T-helper 1 cell treated with Interleukin-12 subunit alpha and Interleukin-12 subunit beta and Interleukin-4 antibody, amounts not matched to agents 30 μg/mL and 1 μg/mL, for 36 hours (primary cell): ENCODE measurements at regions not wholly inside any gene's neighbourhood (a gene's known extent, or its start where the extent isn't known, plus 50 kb on each side); places are given as distances from the start of the nearest gene placed in this dataset.

ENCODE experiments used
- H3K27ac Mint-ChIP-seq: one replicate; pipeline ENCODE4 v1.8.0; 2021; ENCODE audit warnings: mild to moderate bottlenecking, mixed read lengths
- H3K27me3 Mint-ChIP-seq: one replicate; pipeline ENCODE4 v1.8.0; 2021; ENCODE audit warnings: low read depth, mixed read lengths
- H3K36me3 Mint-ChIP-seq: one replicate; pipeline ENCODE4 v1.8.0; 2021; ENCODE audit warnings: low read depth, mixed read lengths
- H3K4me1 Mint-ChIP-seq: one replicate; pipeline ENCODE4 v1.8.0; 2021; ENCODE audit warnings: low read depth, mixed read lengths
- H3K4me3 Mint-ChIP-seq: one replicate; pipeline ENCODE4 v1.8.0; 2021; ENCODE audit warnings: mild to moderate bottlenecking, moderate library complexity, mixed read lengths
- H3K9me3 Mint-ChIP-seq: one replicate; pipeline ENCODE4 v1.8.0; 2021; ENCODE audit warnings: mixed read lengths

DNA sequence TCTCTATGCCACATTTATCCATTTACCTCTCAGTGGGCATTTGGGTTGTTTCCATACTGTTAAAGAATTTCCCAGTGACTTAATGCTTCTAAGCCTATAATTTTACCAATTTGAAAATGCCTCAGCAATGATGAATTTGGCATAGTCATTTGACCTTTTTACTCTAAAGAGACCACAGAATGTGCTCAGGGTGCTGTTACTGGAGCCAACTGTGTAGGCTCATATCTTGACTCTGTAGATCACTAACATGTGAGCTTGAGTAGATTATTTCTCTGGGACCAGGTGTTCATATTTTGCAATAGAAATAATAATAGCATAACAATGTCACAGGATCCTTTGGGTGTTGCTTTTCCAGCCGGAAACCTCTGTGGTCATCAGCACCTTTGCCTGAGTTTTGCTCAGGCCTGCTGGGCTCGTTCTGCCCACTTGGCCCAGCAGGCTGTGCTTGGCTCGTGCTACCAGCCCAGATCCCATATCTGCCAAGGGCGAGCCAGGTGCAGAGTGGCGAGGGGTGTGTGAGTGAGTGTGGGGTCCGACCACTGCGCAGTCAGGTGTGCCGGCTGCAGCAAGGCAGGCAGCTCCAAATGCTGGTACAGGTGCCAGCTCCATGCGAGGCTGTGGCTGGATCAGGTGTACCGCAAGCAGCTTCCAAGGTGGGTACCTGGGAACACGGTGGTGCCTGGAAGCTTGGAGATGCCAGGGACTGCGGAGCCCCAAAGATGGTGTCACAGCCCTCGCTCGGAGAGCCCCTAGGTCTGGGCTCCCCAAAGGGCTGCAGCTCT, 70.6 kb upstream of the ANK2 start:
- H3K4me3 Mint-ChIP-seq = no peak overlapping the region
- no peaks in the 10 kb centered on the region for H3K4me1 Mint-ChIP-seq
- no peaks in the 10 kb centered on the region for H3K9me3 Mint-ChIP-seq

DNA sequence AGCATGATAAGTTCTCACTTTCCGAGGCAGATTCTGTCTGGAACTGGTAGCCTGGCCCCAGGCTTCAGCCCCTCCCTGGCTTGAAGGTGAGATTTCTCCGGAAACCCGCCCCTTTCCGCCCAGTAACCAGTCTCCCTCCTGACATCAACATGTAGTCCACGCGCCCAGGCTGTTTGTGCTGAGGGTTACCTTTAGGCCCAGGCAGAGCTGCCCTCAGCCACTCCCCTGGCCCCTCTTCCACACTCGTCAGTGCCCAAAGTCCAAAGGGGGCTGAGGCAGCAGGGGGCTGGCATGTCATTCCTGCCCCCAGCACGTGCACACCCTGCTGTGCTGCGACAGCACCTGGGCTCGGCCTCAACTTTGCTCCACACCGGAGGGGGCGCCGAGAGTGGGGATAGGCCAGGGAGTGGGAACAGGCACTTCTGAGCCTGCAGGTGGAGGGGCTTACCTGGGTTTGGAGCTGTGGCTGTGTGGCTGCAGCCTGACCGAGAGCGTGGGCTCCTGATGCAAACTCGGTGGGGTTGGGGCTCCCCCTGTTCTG, 69.5 kb upstream of the ANK2 start:
- no peaks in the 10 kb centered on the region for H3K36me3 Mint-ChIP-seq
- H3K9me3 Mint-ChIP-seq = no peaks in the 10 kb centered on the region
- no peak overlapping the region for H3K27ac Mint-ChIP-seq
- no peaks in the 10 kb centered on the region for H3K27me3 Mint-ChIP-seq
- H3K4me3 Mint-ChIP-seq = no peak overlapping the region
- no peaks in the 10 kb centered on the region for H3K4me1 Mint-ChIP-seq

More for the DNA sequence above, 70.6 kb upstream of the ANK2 start:
- Mint-ChIP-seq H3K27ac (no peak overlapping the region), H3K27me3 (no peaks in the 10 kb centered on the region), H3K36me3 (no peaks in the 10 kb centered on the region)

DNA sequence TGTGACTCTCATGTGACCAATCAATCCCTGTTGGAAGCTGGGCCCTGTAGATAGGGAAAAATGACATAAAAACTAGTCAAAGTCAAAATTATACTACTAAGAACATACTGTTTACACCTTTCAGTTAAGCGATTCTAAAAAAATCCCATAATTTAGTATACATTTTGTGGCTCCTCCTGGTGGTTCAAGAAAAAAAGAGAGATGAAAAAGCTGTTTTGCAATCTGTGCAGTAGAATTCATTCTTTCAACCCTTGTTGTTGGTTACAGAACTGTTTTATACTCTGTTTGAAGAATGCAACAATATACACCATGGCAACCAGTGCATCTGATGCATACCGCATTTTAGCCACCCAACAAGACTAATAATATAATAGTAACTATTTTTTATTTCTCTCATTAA, 66.8 kb upstream of the ANK2 start:
- no peaks in the 10 kb centered on the region for H3K27me3 Mint-ChIP-seq
- H3K36me3 Mint-ChIP-seq = no peaks in the 10 kb centered on the region
- no peaks in the 10 kb centered on the region for H3K4me1 Mint-ChIP-seq
- no peak overlapping the region for H3K4me3 Mint-ChIP-seq
- H3K27ac Mint-ChIP-seq = no peak overlapping the region
- no peaks in the 10 kb centered on the region for H3K9me3 Mint-ChIP-seq

DNA sequence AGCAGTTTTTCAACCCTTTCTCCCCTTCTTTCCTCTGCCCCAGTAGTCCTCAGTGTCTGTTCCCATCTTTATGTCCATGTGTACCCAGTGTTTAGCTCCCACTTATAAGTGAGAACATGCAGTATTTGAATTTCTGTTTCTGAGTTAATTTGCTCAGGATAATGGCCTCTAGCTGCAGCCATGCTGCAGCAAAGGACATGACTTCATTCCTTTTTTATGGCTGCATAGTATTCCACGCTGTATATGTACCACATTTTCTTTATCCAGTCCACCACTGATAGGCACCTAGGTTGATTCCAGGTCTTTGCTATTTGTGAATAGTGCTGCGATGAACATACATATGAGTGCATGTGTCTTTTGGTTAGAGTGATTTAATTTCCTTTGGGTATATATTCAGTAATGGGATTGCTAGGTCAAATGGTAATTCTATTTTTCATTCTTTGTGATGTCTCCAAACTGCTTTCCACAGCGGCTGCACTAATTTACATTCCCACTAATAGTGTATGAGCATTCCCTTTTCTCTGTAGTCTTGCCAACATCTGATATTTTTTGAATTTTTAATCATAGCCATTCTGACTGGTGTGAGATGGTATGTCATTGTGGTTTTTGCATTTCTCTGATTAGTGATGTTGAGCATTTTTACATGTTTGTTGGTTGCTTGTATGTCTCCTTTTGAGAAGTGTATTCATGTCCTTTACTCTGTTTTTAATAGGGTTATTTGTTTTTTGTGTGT, 54.6 kb upstream of the ANK2 start:
- Mint-ChIP-seq H3K27me3 (no peaks in the 10 kb centered on the region), H3K4me1 (no peaks in the 10 kb centered on the region), H3K9me3 (no peaks in the 10 kb centered on the region), H3K4me3 (no peak overlapping the region), H3K27ac (no peak overlapping the region), H3K36me3 (no peaks in the 10 kb centered on the region)
